Stomach (tissue), 4 donors: ENCODE measurements at regions not wholly inside any gene's neighbourhood (a gene's known extent, or its start where the extent isn't known, plus 50 kb on each side); places are given as distances from the start of the nearest gene placed in this dataset.
"Not testable (repeated sequence)": the region's sequence is repeated elsewhere in the genome, so short reads cannot be mapped to it uniquely, and the experiment has no call there.

ENCODE experiments used
- EP300 ChIP-seq: sonication (generic); formaldehyde crosslinking; IDR thresholded peaks from one replicate; pipeline ENCODE4 v1.6.1; 2017; ENCODE audit warnings: antibody characterized with exemption
- POLR2A ChIP-seq, 4 donors: fragments of 450-650 bp; IDR thresholded peaks; one replicate each; pipeline ENCODE4 v1.6.1; 2016; ENCODE audit warnings: antibody characterized with exemption in 4 of 4, control low read depth in 2 of 4, mild to moderate bottlenecking in 1 of 4, moderate library complexity in 1 of 4
- POLR2AphosphoS5 ChIP-seq, 3 donors: sonication (generic); formaldehyde crosslinking; IDR thresholded peaks; one replicate each; pipeline ENCODE4 v1.6.1; 2016; ENCODE audit warnings: antibody characterized with exemption in 3 of 3
- TF ChIP-seq, protein P1 (sequence below), 7 experiments: fragments of 450-650 bp in 4 of 7; fragments of 200-600 bp in 3 of 7; sonication (generic) in 3 of 7; IDR thresholded peaks; one replicate each; pipeline ENCODE4 v1.5.1; 2016 to 2019; ENCODE audit warnings: antibody characterized with exemption in 7 of 7, control low read depth in 2 of 7, mild to moderate bottlenecking in 1 of 7

DNA sequence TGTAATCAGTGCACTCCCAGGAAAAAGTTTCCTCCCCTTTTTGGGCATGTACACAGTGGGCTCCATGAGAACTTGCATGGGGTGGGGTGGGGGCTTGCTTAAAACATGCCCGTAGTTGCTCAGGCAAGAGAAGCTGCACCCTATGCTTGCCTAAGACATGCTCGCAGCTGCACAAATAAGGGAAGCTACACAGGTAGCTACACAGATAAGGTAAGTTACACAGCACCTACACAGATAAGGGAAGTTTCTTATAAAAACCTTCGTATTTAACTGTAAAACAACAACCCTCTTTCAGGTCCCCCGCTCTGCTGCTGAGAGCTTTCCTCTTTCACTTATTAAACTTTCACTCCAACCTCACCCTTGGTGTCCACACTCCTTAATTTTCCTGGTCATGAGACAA, 105.4 kb downstream of the TRIM69 start:
- TF ChIP-seq, protein P1, sequence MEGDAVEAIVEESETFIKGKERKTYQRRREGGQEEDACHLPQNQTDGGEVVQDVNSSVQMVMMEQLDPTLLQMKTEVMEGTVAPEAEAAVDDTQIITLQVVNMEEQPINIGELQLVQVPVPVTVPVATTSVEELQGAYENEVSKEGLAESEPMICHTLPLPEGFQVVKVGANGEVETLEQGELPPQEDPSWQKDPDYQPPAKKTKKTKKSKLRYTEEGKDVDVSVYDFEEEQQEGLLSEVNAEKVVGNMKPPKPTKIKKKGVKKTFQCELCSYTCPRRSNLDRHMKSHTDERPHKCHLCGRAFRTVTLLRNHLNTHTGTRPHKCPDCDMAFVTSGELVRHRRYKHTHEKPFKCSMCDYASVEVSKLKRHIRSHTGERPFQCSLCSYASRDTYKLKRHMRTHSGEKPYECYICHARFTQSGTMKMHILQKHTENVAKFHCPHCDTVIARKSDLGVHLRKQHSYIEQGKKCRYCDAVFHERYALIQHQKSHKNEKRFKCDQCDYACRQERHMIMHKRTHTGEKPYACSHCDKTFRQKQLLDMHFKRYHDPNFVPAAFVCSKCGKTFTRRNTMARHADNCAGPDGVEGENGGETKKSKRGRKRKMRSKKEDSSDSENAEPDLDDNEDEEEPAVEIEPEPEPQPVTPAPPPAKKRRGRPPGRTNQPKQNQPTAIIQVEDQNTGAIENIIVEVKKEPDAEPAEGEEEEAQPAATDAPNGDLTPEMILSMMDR (IDR thresholded peaks at IDR 0.05), result not testable (repeated sequence)
- not testable (repeated sequence) for TF ChIP-seq POLR2AphosphoS5 (IDR thresholded peaks at IDR 0.05); POLR2A (IDR thresholded peaks at IDR 0.05); EP300
